HuH-7.5 (cell line): ENCODE measurements at regions not wholly inside any gene's neighbourhood (a gene's known extent, or its start where the extent isn't known, plus 50 kb on each side); places are given as distances from the start of the nearest gene placed in this dataset.
A peak's percentile ranks its signal among the peaks of the same experiment; 100 is the strongest.

Experiments used
- DNase-seq: peaks from one replicate; pipeline ENCODE4 v3.0.0; 2011; ENCODE audit warnings: low spot score

GRCh38 chr12:65556676-65557437 lies 267.4 kb upstream of the HMGA2 start:
- DNase-seq: peak; percentile 86

- DNase-seq: no peak
Measured at GRCh38 chr12:65557438-65558181, 266.7 kb upstream of the HMGA2 start.

DNA sequence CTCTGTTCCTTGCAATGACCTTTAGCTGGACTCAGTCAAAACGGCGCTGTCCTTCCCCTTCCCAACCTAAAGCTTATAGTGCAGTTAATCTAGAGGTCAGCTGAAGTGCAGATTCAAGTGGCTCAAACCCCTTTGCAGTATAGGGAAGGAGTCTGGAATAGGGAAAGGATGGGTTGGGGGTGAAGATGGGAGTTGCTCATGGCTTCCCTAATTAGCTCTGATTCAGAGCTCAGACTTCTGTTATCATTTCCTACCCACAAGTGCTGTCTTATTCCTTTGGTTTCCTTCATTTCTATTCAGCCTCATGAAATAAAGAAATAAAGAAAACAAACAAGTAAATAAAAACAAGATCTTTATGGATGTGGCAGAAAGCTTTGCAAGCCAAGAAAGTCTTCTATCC lies 264.0 kb upstream of the HMGA2 start:
- no peak for DNase-seq

DNA sequence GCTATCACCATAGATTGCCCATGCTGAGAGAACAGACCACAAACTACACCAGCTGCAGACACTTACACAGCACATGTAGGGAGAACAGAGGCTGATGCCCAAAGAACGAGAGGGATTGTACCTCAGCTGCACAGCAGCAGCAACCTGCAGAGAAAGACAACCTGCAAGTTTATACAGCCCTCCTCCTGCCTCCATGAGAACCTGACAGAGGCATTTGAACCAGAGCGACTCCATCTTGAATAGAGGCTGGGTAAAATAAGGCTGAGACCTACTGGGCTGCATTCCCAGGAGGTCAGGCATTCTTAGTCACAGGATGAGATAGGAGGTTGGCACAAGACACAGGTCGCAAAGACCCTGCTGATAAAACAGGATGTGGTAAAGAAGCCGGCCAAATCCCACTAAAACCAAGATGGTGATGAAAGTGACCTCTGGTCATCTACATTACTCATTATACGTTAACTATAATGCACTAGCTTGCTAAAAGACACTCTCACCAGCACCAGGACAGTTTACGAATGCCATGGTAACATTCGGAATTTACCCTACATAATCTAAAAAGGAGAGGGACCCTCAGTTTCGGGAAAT lies 262.4 kb upstream of the HMGA2 start:
- no peak for DNase-seq

DNA sequence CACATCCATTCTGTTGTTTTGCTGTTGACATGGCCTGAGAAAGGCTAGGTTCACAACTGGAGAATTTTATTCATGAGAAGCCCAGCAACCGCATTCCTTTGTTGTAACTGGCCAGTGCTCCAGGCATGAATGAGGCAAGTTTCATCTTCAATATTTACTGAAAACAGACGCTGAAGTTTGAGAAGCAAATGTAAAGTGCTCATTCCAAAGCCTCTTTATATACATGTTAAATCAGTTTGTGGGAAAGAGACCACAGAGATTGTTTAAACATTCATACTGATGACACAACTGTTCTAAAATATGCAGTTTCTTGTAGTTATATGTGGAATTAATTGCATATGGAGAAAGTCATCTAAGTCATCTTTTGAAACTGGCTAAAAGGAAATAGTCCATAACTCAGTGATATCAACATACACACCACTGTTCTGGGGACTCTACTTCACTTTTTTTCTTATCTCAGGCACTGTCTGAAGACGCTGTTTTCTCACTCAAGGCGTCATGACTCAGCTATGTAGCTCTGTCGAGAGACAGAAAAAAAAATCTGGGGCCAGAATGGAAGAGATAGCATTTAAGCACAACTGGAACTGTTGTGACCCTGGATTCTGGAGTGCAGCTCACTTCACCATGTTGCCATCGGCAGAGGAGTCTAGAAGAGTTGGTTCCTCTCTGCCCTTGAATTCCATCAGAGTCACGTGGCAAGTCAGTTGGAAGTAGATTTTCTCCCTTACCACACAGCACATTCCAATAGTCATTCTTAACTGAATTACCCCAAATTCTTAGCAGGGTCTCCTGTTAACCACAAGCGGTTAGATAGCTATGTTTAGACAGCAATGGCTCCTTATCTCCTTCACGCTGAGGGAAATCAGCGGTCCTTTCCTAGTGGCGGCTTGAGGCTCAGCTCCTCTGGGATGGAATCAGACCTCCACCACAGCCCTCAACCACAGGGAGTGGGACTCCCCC lies 258.4 kb upstream of the HMGA2 start:
- no peak for DNase-seq

GRCh38 chr12:65566751-65567150 lies 257.5 kb upstream of the HMGA2 start:
- no peak for DNase-seq

DNA sequence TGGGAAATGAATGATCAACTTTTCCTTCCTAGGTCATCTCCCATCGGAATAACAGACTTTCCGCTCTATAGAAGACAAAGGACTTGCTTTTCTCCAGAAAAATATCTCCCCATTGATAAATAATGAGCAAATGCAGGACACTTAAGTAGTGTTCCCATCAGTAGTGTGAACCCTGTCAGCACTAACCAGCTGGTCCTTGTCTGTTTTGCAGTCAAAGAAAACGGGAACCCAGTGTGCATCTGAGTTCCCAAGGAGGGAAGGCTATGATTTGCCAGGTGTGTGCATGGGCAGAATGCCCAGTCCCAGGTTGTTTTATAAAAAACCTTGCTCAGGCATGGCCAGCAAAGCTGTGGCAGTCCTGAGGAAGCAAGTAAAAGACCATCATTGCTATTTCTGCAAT lies 256.5 kb upstream of the HMGA2 start:
- DNase-seq: no peak

DNA sequence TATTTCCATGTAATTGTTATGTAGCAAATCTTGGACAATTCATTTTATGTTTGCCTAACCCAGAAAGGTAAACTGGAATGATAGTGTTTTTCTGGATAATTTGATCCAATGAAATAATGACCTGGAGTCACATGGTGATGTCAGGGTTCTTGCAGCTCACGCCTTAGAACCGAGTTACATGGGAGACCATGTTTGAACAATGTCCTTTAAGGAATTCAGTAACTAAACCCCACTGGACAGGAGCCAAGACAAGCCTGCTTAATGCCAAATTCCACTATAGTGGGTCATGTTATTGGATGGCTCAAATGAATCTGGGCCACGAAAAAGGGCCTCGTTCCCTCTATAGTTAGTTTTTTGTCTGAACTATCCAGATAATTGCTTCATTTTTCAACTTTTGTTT lies 255.8 kb upstream of the HMGA2 start:
- DNase-seq: no peak

DNA sequence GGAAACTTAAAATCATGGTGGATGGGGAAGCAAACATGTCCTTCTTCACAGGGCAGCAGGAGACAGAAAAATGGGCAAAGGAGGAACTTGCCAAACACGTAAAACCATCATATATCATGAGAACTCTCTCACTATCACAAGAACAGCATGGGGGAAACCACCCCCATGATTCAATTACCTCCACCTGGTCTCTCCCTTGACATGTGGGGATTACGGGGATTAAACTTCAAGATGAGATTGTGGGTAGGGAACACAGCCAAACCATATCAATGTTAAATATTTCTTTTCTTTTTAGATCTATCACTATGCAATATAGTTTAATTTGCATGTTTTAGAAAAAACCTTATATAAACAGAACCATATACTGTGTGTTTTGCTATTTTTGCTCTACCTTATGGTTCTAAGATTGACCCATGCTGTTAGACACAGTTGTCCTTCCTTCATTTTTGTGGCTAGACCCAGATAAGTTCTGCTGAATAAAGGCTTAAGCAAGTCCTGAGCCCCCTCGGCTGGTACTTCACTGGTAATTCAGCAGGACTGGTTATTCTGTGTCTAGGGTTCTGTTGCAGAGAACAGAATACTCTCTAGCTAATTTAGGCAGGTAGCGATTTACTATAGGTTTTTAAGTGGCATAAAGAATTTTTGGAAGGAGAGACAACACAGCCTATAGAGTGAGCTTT lies 253.7 kb upstream of the HMGA2 start:
- DNase-seq: no peak

DNA sequence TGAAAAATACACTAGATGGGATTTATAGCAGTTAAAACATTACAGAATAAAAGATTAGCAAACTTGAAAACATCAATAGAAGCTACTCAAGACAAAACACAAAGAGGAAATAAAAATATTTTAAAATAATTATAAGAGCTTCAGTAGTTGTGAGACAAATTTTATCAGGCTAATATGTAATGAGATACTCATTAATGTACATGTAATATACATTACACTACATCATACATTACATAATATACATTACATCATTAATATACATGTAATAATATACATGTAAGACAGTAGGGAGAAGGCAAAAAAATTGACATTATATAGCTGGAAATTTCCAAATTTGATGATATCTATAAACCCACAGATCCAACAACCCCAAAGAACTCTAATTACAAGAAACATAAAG lies 249.4 kb upstream of the HMGA2 start:
- no peak for DNase-seq

- no peak for DNase-seq
Measured at GRCh38 chr12:65584016-65584415, 240.3 kb upstream of the HMGA2 start.

DNA sequence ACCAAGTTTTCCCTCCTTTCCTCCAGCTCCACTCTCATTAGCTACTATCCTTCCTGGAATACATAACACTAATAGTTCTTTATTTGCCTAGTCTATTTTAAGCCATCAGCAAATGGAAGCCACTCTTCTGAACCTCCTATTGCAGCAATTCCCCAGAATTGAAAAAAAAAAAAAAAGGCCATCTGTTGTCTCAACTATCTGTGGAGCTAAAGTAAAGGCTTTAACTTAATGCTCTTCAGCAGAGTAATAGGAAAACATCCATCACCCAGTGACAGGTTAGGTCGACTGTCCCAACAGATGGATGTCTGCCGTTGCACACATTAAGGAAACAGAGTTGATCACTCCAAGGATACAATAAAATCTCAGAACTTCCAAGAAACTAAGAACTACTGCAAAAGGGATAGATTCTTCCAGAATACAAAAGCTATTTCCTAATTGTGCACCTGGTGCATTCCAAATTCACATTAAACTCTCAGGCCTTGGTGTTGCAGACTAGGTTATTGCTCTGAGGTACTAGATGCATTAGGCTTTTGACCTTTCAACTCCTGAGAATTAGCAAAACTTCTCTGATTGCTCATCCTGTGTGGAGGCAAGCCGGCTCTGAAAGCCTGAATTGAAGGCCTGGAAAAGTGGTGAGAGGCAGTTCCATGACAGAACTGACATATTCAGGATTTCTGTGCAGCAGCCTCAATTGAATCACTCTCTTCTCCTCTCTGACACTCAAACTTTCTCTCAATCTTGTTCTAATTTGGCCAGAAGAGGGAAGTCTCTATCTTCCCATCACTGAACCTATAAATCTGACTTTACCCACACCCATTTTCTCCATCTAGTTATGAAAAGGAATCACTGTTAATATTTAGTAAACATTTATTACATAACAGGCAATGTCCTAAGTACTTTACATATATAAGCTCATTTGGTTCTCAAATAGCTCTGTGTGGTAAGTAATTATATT lies 238.4 kb upstream of the HMGA2 start:
- no peak for DNase-seq

DNA sequence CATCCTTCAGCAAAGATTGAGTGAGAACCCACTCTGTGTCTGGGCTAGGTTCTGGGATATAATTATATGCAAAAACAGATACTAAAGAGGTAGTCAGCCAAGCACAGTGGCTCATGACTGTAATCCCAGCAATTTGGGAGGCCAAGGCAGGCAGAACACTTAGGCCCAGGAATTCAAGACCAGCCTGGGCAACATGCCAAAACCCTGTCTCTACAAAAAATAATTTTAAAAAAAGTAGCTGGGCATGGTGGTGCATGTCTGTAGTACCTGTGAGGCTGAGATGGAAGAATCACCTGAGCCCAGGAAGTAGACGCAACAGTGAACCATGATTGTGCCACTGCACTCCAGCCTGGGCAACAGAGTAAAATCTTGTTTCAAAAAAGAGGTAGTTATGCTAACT lies 237.5 kb upstream of the HMGA2 start:
- DNase-seq: no peak

- DNase-seq: no peak
Measured at GRCh38 chr12:65590318-65590717, 234.0 kb upstream of the HMGA2 start.

GRCh38 chr12:65592416-65592815 lies 231.9 kb upstream of the HMGA2 start:
- DNase-seq: no peak

DNA sequence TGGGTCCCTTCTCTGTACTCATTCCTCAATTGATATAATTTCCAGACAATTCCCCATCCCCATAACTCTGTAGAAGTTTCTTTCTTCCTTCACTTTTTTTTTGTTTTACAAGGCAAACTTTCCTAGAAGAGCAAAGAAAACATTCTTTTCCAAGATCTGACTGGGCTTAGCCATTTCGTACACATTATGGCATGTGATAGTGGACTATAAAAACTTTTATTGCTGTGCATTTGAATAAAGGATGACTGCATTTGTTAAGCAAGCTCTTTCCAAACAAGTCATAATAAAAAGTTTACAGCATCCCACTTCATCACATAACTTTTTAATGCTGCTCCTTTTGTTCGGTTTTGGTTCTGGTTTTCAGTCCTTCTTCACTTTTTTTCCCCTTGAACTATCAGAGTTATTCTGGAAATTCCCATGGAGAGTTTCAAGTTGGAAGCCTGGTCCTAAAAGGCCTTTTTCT lies 231.0 kb upstream of the HMGA2 start:
- no peak for DNase-seq

- DNase-seq: no peak
Measured at GRCh38 chr12:65594409-65594808, 229.9 kb upstream of the HMGA2 start.

DNA sequence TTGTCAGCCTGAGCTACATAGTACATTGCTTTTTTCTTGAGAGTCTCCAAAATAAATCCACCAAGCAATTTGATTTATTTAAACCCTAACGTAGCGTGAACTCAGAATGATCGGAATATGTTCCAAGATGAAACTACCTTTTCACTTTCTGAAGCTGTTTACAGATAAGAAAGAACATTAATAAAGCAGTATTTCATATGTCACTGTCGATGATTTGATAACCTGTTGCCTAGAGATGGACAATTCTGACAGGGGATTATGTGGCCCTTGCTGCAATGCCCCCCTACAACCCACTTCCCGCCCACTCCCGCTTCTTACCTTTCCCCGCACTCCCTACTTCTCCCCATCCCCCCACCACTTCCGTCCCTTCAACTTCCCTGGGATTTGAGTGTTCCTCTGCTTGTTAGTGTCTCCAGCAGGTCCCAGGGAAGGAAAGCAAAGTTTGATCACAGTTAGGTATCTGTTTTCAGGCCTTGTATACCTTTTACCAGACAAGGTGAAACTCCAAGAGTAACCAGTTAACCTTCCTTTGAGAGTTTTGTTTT lies 229.2 kb upstream of the HMGA2 start:
- no peak for DNase-seq

DNA sequence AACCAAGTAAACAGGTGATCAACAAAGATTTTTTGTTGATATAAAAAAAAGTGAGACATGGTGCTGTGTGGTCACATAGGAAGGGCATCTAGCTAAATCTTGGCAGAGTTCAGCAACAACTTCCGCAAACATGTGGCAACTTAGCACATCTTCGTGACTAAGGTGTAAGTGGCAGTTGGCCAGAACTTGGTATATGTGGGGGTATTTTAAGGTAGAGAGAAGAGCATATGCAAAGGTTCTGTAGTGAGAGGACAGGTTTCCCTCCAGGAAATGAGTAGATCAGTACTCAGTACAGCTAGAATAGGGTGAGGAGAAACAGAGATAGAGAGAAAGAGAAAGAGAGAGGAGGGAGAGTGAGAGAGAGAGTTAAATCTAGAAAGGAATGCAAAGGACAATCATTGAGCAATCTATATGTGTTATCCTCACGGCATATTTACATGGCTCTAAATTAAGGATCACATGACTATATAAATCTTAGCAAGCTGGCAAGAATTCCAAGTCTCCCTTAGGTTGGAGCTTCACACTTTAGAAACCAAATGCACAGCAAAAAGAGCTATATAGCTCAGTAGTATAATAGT lies 227.7 kb upstream of the HMGA2 start:
- no peak for DNase-seq

GRCh38 chr12:65597527-65597926 lies 226.8 kb upstream of the HMGA2 start:
- DNase-seq: no peak
